Gastroesophageal sphincter (tissue), 3 donors: ENCODE measurements at regions not wholly inside any gene's neighbourhood (a gene's known extent, or its start where the extent isn't known, plus 50 kb on each side); places are given as distances from the start of the nearest gene placed in this dataset.

ENCODE experiments used
- EP300 ChIP-seq: sonication (generic); formaldehyde crosslinking; IDR thresholded peaks from one replicate; pipeline ENCODE4 v1.6.1; 2017; ENCODE audit warnings: antibody characterized with exemption, mild to moderate bottlenecking
- POLR2A ChIP-seq, 2 donors: fragments of 450-650 bp; IDR thresholded peaks; one replicate each; pipeline ENCODE4 v1.6.1; 2017; ENCODE audit warnings: antibody characterized with exemption in 2 of 2, mild to moderate bottlenecking in 2 of 2, moderate library complexity in 1 of 2
- POLR2AphosphoS5 ChIP-seq: sonication (generic); formaldehyde crosslinking; IDR thresholded peaks from one replicate; pipeline ENCODE4 v1.6.1; 2017; ENCODE audit warnings: antibody characterized with exemption
- TF ChIP-seq, protein P1 (sequence below), 4 experiments: fragments of 200-600 bp in 2 of 4; fragments of 450-650 bp in 2 of 4; sonication (generic) in 1 of 4; IDR thresholded peaks; one replicate each; pipeline ENCODE4 v1.5.1; 2017 to 2019; ENCODE audit warnings: antibody characterized with exemption in 4 of 4, mild to moderate bottlenecking in 2 of 4, moderate library complexity in 2 of 4

DNA sequence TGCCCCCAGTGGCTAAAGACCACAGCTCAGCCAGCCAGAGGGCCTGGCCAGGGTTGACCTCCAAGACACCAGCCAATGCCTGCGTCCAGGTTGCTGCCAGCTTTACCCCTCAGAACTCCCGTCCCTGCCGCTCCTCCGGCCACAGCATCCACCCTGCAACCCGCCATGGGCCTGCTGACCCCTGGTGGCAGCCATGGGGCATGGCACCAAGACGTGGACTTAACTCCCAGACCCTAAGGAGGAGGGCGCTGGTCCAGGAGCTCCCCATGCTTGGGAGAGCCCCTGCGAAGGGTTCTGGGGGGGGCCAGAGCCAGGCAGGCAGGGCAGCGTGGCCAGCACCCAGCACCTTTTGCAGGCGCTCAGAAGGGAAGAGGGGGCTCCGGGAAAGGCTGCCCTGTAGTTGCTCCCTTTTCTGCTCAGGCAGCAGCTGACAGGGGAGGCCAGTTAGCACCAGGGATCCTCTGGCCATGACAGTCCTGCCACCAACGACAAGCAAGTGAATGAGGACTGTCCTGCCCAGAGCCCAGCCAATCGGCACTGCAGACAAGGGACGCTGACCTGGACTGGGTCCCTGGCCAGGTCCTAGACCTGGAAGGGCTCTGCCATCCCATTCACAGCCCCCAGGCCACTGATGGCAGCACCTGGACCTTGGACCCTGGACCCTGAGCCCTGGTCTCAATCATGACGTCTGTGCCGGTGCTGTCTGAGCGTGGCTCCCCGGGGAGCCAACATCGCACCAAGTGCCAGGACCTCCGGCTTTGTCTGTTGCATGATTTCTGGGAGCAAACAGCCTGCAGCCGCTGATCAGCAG lies 246.2 kb downstream of the NPHP4 start:
- TF ChIP-seq POLR2A (IDR thresholded peaks at IDR 0.05) (no peak), POLR2AphosphoS5 (no peak), EP300 (no peak)
- TF ChIP-seq, protein P1, sequence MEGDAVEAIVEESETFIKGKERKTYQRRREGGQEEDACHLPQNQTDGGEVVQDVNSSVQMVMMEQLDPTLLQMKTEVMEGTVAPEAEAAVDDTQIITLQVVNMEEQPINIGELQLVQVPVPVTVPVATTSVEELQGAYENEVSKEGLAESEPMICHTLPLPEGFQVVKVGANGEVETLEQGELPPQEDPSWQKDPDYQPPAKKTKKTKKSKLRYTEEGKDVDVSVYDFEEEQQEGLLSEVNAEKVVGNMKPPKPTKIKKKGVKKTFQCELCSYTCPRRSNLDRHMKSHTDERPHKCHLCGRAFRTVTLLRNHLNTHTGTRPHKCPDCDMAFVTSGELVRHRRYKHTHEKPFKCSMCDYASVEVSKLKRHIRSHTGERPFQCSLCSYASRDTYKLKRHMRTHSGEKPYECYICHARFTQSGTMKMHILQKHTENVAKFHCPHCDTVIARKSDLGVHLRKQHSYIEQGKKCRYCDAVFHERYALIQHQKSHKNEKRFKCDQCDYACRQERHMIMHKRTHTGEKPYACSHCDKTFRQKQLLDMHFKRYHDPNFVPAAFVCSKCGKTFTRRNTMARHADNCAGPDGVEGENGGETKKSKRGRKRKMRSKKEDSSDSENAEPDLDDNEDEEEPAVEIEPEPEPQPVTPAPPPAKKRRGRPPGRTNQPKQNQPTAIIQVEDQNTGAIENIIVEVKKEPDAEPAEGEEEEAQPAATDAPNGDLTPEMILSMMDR (IDR thresholded peaks at IDR 0.05): peak in 3 of 4 experiments; percentile 81 to 98 (median 88)
